ENCODE measurements at regions not wholly inside any gene's neighbourhood (a gene's known extent, or its start where the extent isn't known, plus 50 kb on each side); places are given as distances from the start of the nearest gene placed in this dataset.
"Not testable (repeated sequence)": the region's sequence is repeated elsewhere in the genome, so short reads cannot be mapped to it uniquely, and the experiment has no call there.

- no peak for DNase-seq (ENCODE audit: low read depth in 2 of 2)
Observed at GRCh38 chr4:189850239-189850856, 90.3 kb upstream of the FRG1 start.

GRCh38 chr4:189858435-189858834, 82.2 kb upstream of the FRG1 start:
- DNase-seq (ENCODE audit: low read depth in 2 of 2): no peak

GRCh38 chr4:189861101-189861500, 79.6 kb upstream of the FRG1 start:
- no peak for DNase-seq (ENCODE audit: low read depth in 2 of 2)

- no peak for DNase-seq (ENCODE audit: low read depth in 2 of 2)
Observed at GRCh38 chr4:189869236-189869635, 71.4 kb upstream of the FRG1 start.

GRCh38 chr4:189870511-189871234, 70.0 kb upstream of the FRG1 start:
- no peak for DNase-seq (ENCODE audit: low read depth in 2 of 2)

GRCh38 chr4:189874591-189874990, 66.1 kb upstream of the FRG1 start:
- no peak for DNase-seq (ENCODE audit: low read depth in 2 of 2)

GRCh38 chr4:189881190-189881589, 59.5 kb upstream of the FRG1 start:
- not testable (repeated sequence) for DNase-seq (ENCODE audit: low read depth in 2 of 2)

- DNase-seq (ENCODE audit: low read depth in 2 of 2): not testable (repeated sequence)
Observed at GRCh38 chr4:189888407-189888806, 52.3 kb upstream of the FRG1 start.

All from activated CD4-positive, alpha-beta T cell treated with anti-CD3 and anti-CD28 coated beads for 24 hours (primary cell).